HPDE6-E6E7 (cell line): ENCODE measurements at regions not wholly inside any gene's neighbourhood (a gene's known extent, or its start where the extent isn't known, plus 50 kb on each side); places are given as distances from the start of the nearest gene placed in this dataset.

ENCODE experiments used
- DNase-seq: peaks from one replicate; pipeline ENCODE4 v3.0.0; 2011; ENCODE audit warnings: missing footprints; ENCODE audit errors: extremely low spot score

DNA sequence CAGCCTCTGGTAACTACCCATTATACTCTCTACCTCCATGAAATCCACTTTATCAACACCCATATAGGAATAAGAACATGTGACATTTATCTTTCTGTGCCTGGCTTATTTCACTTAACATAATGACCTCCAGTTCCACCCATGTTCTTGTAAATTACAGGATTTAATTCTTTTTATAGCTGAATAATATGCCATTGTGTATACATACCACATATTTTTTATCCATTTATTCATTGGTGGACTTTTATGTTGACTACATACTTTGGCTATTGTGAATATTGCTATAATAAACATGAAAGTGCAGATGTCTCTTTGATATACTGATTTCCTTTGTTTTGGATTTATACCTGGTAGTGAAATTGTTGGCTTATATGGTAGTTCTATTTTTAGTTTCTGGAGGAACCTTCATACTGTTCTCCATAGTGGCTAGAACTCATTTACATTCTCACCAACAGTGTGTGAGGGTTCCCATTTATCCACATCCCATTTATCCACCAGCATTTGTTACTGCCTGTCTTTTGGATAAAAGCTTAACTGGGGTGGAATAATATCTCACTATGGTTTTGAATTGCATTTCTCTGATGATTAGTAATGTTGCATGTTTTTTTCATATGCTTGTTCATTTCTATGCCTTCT lies 473.4 kb downstream of the TBL1XR1 start:
- DNase-seq, result no peak

DNA sequence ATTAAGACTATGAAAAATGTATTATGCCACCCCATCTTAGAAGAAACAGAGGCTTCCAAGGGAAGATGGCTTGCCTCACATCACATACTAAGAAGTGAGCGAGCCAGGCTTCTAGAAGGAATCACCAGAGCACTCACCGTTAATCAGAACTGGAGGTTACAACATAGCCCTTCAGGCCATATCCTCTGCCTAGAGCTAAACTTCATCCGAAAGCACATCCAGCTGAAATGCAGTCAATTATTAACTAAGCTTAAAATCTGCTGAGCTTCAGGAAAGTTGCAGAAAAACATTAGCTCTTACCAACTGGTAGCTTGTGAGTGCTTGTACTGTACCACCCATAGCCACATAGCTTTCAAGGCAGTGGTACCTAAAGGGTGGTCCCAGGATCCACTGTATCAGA lies 483.2 kb downstream of the TBL1XR1 start:
- no peak for DNase-seq

DNA sequence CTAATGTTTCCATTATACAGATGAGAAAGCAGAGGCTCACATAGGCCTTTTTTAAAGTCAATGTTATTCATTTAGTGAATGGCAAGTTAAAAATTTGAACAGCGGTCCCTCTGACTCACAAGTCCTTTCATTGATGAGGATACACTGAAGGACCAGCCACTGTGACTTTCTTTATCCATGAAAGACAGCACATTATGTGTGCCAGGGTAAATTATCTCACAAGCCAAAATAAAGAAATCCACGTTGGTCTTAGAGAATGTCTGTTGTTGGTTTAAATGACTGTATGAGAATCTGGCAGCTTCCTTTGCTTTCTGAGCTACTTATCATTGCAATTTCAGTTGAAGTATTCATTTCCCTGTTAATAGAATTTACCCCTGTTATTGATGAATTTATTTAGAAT lies 485.1 kb downstream of the TBL1XR1 start:
- DNase-seq, result no peak

DNA sequence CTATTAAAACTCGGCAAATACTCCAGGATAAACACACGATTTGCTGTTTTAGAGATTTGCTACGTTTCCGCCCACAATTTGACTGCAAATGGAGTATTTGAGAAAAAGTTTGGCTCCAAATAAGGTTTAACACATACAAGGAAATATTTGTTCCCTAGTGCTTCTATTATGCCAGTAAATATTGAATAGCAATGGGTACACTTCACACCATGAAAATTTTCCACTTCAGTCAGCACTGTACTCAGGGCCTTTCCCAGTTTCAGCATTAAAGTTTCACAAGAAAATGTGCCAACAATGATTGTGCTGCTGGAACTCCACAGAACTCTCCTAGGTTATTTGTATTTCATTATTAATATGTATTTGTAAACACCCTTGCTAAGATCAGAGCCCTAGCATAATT lies 498.0 kb downstream of the TBL1XR1 start:
- DNase-seq, result no peak

DNA sequence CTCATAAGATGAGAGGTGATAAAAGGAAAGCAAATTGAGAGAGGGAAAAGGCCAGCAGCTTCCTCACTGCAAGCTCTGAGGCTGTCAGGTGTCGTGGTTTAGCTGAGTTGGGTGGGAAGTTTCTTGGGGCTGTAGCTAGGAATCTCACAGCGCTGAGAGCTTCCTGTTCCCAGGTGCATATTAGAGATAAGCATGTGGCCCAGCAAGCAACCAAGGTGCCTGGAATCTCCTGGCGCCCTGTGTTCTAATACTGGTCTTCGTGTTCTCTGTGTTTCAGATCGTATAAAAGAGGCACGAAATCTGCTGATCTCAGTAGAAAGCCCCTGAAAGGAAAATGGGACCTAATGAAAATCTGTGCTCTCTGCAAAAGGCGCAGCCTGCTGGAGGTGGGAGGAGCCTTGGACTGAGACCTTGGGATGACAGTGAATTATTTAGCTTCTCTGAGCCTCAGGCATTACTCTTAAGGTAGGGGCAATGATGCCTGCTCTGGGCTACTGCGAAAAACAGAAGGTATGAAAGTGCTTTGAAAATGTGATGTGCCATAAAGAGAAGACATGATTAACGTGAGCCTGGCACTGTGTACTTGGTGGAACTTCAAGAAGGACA lies 499.9 kb downstream of the TBL1XR1 start:
- DNase-seq, result no peak

DNA sequence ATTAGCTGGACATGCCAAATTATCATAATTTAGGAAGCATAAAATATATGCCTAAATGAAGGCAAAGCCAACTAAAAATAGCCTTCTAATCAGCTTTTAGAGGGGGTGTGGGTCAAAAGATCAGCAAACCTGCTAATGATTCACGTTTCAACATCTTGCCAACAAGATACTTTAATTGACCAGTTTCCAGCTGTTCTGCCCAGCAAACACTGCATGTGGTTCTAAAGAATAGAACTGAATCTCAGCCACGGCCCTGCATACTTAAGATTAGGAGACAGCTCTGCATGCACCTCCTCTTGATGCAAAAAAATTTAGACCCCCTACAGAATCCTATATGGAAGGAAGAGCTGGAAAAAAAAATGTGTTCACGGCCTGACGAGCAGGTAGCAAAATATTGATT lies 500.5 kb downstream of the TBL1XR1 start:
- no peak for DNase-seq

DNA sequence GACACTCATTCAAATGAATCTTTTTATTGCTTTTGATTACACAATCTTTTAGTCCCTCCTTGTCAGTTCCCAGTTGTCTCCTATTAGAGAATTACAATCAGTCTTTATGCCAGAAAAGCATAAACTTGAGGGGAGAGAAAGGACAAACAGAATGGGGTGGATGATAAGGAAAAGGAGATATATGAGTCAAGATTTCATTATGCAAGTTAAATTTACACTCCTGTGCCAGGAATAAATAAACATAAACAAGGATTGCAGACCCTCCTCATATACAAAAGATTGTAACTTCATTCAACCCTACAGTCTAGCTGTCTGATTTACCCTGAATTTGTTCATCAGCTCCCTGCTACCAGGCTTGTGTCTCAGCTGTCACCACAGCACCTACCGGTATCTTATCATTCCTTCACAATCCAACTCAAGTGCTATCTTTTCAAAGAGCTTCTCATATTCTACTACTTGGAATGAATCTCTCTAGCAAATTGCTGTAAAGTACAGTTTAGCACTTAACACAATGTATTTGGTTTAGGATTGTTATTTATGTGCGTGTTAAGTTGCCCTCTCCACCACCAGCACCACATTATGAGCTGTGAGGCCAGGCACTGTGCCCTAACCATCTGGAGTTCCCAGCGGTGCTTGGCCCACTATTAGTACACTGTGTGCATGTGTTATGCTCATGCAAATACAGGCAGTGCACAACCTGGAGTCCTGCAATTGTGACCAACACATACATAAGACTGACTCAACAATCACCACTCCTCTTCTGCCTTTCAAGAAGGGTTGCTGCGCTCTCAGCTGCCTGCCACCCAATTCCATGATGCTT lies 504.1 kb downstream of the TBL1XR1 start:
- DNase-seq, result no peak

DNA sequence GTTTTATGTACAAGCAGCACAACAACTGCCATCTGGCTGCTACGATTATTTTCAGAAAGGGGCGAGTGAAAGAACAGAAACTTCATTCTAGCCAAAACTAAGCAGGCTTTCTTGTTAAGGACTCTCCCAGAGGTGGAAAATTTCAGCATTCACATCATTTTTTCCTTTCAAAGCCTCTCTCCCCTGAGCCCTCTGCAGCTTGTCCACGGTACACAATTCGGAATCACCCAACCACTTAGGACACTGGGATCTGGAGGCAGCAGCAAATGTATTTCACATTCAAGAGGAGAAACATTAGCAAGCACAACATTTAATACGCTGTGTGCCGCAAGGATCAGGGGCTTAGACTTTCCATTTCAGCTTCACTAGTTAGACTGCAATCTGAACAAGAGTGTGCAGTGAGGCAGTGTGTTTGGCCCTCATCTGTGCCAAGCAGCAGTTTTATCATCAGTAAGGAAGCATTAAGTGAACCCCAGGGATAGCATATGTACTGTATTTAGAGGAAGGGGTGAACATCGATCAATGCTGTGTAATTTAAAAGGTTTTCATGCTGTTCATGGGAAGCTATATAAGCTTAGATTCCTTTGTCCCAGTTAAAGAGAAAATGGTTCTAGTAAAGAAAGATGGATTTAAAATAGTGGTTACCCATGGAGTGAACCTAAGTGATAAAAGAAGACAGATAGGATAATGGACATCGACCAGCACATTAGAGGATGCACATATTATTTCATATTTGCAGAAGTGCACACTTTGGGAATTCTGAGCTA lies 504.9 kb downstream of the TBL1XR1 start:
- no peak for DNase-seq

DNA sequence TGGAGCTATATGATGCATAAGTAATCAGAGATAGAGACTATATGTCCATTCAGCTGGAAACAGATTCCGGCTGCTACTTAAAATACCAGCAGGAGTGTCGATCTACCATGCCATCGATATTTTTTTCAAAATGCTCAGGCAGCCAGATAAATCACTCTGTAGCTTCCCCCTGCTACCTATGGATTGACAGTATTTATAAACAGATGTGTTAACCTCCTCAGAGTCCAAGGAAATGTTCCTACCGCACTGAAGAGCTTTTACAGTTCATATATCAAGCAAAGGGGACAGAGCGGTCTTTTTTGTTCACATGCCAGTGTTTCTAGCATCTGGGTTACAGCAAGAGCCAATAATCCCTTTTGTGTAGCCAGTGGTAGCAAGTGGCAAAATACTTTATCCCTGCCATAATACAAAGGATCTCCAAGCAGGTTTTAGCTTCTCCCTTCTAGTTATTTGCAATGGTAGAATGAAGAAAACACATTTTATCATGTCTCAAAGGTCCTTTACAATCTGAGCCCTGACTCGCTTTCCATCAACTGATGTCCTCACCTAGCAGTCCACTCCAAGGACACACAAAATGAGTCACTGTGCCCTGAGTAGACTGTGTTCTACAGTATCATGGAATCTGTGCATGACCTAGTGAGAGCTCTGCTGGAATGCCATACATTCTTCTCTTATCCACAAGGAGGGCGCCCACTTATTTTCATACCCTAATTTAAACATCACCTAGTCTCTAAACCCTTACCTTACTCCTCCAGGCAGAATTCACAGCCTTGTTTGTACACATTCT lies 507.0 kb downstream of the TBL1XR1 start:
- DNase-seq, result no peak

DNA sequence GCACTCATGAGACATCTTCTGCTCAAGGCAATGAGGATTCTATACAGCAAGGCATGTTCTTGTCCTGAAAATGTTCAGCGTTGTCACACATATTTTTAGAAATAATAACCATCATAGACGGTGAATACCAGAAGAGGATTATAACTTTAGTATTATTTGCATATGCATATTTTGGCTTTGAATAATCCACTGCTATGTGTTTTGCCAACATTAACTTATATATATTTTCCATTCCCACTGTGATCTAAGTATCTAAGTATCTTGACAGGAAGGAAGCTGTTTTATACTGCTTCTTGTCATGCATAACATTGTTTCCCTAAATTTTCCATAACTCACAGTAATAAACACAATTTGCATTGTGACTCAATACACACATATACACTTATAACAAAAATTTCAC lies 509.5 kb downstream of the TBL1XR1 start:
- no peak for DNase-seq

DNA sequence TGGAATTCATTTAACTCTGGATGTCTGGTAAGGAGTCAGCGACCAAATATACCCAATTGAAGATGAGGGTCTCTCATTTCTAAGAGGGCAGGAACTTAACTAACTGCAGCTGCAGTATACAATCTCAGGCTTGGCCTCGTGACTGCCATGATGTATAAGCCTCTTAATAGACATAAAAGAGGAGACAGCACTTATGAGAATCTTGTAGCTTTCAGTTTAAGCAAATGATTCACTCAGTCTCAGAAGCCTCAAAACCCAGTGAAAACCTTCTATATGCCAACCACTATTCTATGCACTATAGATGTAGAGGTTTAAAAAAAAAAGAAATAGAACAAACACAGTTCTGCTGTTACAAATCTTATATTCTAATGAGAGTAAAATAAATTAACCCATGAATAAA lies 513.9 kb downstream of the TBL1XR1 start:
- DNase-seq, result no peak

DNA sequence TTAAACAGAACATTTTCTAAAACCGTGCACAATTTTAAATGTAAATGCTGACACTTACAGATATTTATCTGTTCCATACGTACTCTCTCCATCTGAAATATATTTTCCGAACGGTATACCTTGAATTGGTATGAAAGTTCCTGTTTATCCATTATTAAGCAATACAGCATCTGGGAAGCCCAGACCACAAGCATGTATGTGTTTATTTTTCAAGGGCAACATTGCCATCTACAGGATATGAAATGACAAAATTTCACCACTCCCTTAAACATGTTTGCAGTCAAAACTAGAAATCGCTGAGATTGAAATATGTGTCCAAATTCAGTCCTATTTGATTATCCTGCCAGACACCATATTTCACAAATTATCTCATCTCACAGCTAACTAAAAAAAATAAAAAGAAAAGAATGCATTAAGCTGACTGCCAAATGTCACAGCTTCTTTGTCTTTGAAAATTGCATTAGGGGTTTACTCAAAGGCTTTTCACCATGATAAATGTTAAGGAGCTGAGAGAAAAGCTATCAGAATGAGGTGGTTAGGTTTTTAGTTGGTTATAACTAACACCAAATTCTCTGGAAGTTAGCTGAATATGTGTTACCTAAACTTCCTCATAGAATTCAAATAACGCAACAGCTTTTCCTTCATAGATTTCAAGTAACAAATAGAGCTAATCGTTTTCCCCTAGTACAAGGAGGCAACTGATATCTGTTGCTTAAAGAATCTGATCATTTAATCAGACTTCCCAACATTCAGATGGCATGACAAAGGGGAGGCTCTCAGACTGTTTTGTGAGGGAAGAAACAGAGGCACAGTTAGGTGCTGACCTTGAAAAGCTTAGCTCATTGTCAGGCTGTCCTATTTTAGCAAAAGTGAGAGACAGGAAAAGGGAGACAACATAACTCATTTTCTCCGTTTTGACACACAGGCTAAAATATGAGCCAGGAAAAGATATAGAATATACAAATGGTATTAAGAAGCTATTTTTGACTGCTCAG lies 533.1 kb downstream of the TBL1XR1 start:
- DNase-seq, result peak; percentile 5

DNA sequence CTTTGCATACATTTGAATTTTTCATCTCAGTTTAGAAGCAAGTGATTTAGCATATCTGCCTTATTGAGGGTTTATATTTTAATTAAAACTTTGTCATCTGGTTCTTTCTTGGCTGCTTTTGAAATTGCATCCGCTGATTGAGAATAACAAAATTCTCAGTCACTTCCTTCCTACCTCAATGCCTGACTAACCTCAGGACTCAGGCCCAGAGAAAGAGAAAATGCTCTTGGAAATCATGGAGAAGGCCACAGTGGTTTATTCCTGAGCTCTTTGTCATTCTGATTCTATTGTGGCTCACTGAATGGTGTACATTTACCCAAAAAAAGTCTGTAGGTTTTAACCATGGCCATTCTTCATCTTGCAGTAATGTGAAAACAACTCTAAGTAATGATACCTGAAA lies 533.9 kb downstream of the TBL1XR1 start:
- DNase-seq, result no peak

DNA sequence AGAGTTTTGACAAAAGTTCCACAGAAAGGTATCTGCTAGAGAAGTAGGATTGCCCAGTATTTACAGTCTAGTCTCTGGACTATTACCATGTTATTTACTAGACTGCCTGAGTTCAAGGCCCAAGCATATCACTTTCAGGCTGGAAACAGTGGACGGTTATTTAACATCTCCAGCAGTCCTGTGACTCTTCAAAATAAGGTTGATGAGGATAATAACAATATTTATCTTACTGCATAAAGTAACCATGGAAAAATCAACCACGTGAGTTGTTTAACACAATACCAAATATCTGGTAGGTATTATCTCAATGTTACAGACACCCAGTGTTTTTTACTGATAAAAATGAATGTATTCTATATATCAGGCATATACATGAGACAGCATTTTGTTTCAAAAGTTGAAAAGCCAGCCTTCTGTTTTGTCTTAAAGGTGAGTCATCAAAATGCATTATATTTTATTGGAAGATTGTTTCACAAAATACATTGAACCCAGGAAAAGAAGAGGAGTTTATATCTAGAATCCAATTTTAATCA lies 535.8 kb downstream of the TBL1XR1 start:
- DNase-seq, result no peak

DNA sequence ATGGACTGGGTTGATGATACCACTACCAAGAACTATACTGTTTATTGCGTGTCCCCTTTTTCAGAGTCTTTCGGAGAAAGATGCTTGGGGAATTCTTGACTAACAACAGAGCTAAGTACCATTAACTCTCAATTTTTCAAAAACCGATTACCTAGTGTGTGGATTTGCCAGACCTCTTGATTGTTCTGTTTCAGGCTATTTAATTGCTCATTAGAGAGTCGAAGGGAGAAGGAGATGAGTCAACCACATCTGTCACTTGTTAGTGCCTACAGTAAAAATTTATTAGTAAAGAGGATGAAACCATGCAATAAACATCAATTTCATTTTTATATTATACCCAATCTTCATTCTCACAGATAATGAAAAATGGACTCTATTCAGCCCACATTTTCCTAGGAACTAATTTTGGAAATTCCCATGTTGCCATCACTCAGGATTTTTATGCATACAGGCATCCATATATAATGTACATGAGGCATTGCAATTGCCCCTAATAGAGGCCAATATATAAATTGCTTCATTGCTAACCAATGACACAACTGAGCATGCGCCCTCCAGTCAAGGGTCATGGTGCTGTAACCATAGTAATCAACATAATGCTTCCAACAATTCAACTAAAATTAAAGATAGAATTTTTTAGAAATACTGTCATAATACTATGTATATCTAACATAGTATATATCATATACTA lies 541.7 kb downstream of the TBL1XR1 start:
- no peak for DNase-seq

DNA sequence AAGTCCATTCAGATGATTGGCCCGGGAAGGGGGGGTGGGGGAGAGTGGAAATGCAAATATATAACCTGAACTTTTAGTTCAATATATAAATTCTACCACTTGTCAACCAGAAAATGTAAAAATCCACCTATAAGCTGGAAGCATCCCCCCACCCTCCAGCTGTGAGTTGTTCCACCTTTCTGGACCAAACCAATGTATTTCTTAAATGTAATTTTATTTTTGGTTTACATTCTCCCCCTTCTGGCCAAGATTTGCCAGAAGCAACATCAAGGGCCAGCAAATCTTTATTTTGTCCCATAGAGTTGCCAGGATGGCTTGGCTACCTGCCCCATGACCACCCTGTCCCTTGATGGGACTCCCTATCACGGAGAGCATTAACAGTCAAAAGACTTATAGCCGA lies 545.7 kb downstream of the TBL1XR1 start:
- no peak for DNase-seq

DNA sequence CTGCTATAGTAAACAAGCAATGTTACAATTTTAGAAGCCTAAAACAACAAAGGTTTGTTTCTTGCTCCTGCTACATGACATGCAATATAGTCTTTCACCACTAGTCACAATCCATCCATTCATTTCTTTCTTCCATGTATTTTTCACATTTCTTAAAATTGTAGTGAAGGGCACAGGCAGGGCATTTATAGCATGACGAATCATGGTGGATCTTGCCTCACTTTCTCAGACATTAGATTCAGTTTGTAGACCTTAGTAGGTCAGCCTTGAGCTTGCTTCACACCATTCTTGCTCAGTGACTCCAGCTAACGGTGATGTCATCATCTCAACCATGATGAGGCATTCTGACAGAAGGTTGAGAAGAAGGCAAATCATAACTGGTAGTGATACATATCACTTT lies 546.8 kb downstream of the TBL1XR1 start:
- peak; percentile 1 for DNase-seq

DNA sequence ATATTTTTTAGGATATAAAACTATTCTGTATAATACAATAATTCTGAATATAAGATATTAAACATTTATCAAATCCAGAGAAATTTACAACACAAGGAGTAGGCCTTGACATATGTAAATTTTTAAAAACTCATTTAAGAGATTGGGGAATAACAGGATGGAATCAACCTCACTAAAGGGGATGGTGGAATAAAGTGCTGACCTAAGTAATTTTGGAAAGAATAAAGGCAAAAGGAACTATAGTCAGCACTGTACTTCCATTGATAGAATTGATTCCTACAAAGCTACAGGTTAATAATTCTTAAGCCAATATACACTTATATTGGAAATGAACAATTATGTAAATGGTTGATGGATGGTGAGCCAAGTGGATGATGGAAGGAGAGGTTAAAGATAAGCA lies 549.3 kb downstream of the TBL1XR1 start:
- DNase-seq, result no peak

DNA sequence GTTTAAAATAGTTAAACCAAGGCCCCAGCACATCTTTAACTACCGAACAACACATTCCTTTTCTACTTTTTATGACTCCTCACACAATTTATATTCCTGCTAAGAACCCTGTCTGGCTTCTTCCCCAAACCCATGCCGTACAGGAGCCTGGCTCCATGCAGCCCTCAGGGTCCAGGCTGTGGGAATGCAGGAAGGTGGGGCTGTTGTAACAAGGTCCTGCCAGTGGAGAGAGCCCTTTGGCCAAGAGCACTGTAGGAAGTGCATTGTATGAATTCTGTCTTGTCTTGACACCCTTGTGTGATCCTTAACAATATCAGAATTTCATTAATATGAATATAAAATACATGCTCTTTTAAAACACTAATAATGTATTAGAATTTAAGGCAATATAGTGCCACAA lies 563.8 kb downstream of the TBL1XR1 start:
- no peak for DNase-seq
